SK-N-SH treated with all-trans-retinoic acid at 6 μM for 48 hours (cell line): ENCODE measurements at regions not wholly inside any gene's neighbourhood (a gene's known extent, or its start where the extent isn't known, plus 50 kb on each side); places are given as distances from the start of the nearest gene placed in this dataset.

Source experiments
- GLIS3 ChIP-seq: fragments of 250-450 bp; sonication (Bioruptor Pico); IDR thresholded peaks from 2 replicates; pipeline ENCODE4 v1.5.0; 2020; ENCODE audit warnings: mild to moderate bottlenecking, moderate library complexity
- TCF4 ChIP-seq: fragments of 250-450 bp; sonication (Bioruptor Pico); IDR thresholded peaks from 2 replicates; pipeline ENCODE4 v1.8.0; 2021; ENCODE audit warnings: mild to moderate bottlenecking, moderate library complexity, borderline replicate concordance
- TSHZ2 ChIP-seq: fragments of 250-450 bp; sonication (Bioruptor Pico); IDR thresholded peaks from 2 replicates; pipeline ENCODE4 v1.5.0; 2020; ENCODE audit warnings: mild to moderate bottlenecking, moderate library complexity
- ZFP3 ChIP-seq: fragments of 250-450 bp; sonication (Bioruptor Pico); IDR thresholded peaks from 2 replicates; pipeline ENCODE4 v1.5.0; 2020; ENCODE audit warnings: mild to moderate bottlenecking, moderate library complexity
- ZFP30 ChIP-seq: fragments of 450-650 bp; formaldehyde crosslinking; IDR thresholded peaks from 2 replicates; pipeline ENCODE4 v1.5.0; 2022; ENCODE audit warnings: mild to moderate bottlenecking, moderate library complexity
- TF ChIP-seq, protein P1 (sequence below): fragments of 250-450 bp; sonication (Bioruptor Pico); IDR thresholded peaks from 2 replicates; pipeline ENCODE4 v1.8.0; 2020; ENCODE audit warnings: mild to moderate bottlenecking, moderate library complexity, borderline replicate concordance

DNA sequence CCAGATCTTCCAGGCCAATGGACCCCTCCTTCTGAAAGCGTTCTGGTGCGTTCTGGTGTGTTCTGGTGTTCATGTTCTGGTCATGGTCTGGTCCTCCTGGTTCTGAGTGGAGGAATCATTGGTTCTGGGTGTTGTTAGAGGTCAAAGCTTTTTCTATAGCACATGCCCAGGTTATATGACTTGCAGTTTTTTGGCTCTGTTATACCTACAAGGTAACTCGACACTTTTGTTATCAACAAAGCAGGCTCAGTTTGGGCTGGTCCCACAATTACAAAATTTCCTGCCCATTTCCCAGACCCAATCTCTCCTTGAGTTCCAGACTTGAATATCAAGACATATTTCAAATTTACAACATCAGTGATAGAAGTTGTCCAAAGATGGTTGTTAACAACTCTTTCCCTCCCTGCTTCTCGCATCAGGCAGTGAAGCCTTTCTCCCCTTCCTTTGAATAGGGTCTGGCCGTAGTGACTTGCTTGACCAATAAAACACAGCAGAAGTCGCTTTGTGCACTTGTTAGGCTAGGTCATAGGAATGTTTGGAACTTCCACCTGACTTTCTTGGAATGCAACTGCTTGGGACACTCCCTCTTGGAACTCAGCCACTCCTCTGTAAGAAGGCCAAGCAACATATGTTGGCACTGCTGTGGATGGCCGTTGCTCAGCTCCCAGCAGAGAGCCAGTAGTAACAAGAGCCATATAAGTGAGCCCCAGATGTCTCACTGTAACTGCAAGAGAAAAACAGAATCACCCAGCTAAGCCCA is 83.1 kb upstream of the STEAP1B start:
- TF ChIP-seq, protein P1, sequence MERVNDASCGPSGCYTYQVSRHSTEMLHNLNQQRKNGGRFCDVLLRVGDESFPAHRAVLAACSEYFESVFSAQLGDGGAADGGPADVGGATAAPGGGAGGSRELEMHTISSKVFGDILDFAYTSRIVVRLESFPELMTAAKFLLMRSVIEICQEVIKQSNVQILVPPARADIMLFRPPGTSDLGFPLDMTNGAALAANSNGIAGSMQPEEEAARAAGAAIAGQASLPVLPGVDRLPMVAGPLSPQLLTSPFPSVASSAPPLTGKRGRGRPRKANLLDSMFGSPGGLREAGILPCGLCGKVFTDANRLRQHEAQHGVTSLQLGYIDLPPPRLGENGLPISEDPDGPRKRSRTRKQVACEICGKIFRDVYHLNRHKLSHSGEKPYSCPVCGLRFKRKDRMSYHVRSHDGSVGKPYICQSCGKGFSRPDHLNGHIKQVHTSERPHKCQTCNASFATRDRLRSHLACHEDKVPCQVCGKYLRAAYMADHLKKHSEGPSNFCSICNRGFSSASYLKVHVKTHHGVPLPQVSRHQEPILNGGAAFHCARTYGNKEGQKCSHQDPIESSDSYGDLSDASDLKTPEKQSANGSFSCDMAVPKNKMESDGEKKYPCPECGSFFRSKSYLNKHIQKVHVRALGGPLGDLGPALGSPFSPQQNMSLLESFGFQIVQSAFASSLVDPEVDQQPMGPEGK (CRISPR knock-in tag): no peak
- TF ChIP-seq TCF4 (no peak), ZFP3 (CRISPR knock-in tag) (no peak), TSHZ2 (CRISPR knock-in tag) (no peak), GLIS3 (no peak), ZFP30 (CRISPR knock-in tag) (no peak)
